ENCODE measurements at regions not wholly inside any gene's neighbourhood (a gene's known extent, or its start where the extent isn't known, plus 50 kb on each side); places are given as distances from the start of the nearest gene placed in this dataset.

DNA sequence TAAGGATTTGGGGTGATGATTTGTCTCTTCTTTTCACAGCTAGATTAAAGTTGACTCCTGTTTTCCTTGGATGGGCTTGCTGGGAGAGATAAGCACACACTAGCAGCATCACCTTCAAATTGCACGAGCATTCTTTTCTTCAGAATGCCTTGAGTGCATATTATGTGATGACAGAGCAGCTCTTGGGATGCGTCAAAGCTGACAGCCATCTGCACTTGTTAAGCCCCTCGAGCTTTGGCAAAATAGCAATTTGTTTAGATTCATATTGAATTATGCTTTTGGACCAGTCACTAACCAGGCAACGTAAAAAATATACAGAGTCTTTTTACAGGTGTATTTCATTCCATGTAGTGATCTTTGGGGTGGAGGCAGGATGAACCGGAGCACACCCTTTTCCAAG is 407.0 kb downstream of the FUT8 start:
- peaks cover 3% of the 10 kb centered on the region for H3K4me1 ChIP-seq (ENCODE audit: low read depth, poor library complexity, severe bottlenecking)
- H3K36me3 ChIP-seq (ENCODE audit: insufficient read depth), result no peaks in the 10 kb centered on the region
- H2AFZ ChIP-seq (ENCODE audit: low read depth), result no peak overlapping the region
- H3K4me2 ChIP-seq, result no peak overlapping the region
- H3K79me2 ChIP-seq (ENCODE audit: insufficient read depth, low read depth), result no peaks in the 10 kb centered on the region
- no peaks in the 10 kb centered on the region for H3K27me3 ChIP-seq (ENCODE audit: insufficient read depth, low read depth)
- no peak overlapping the region for H3K27ac ChIP-seq
- H3K4me3 ChIP-seq (IDR thresholded peaks at IDR 0.05; ENCODE audit: insufficient read depth, low read depth, low read length), result no peak overlapping the region
- TF ChIP-seq, protein P1, sequence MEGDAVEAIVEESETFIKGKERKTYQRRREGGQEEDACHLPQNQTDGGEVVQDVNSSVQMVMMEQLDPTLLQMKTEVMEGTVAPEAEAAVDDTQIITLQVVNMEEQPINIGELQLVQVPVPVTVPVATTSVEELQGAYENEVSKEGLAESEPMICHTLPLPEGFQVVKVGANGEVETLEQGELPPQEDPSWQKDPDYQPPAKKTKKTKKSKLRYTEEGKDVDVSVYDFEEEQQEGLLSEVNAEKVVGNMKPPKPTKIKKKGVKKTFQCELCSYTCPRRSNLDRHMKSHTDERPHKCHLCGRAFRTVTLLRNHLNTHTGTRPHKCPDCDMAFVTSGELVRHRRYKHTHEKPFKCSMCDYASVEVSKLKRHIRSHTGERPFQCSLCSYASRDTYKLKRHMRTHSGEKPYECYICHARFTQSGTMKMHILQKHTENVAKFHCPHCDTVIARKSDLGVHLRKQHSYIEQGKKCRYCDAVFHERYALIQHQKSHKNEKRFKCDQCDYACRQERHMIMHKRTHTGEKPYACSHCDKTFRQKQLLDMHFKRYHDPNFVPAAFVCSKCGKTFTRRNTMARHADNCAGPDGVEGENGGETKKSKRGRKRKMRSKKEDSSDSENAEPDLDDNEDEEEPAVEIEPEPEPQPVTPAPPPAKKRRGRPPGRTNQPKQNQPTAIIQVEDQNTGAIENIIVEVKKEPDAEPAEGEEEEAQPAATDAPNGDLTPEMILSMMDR (conservative IDR thresholded peaks at IDR 0.05; ENCODE audit: low read depth, low read length), result no peak
- H3K9ac ChIP-seq, result no peak overlapping the region
- no peaks in the 10 kb centered on the region for H4K20me1 ChIP-seq (ENCODE audit: insufficient read depth)

DNA sequence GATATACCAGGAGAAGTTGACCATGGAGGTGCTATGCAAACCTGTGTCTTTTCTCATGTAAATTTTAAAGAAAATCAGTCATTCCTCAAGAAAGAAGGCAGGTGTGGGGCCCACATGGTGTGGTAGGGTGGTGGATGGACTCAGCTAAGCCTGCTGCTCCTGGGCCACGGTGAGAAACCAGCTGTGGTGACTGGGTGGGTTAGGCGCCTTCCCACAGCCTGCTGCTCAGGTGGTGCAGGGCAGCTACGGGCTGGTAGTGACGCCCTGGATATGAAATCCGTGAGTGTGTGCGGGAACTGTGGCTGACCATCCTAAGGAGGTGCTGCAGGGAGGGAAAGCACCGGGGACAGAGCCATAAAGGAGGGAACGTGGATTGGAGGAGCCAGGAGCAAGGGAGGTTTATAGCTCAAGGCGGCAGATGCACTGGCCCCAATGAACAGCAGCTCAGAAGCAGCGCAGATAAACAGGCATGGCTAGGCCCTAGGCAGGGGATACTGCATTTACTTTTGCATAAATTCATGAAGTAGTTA is 408.8 kb downstream of the FUT8 start:
- TF ChIP-seq, protein P1 (conservative IDR thresholded peaks at IDR 0.05; ENCODE audit: low read depth, low read length), result no peak
- Histone ChIP-seq H3K4me1 (ENCODE audit: low read depth, poor library complexity, severe bottlenecking) (peaks cover 4% of the 10 kb centered on the region), H3K27ac (no peak overlapping the region), H3K79me2 (ENCODE audit: insufficient read depth, low read depth) (no peaks in the 10 kb centered on the region), H3K9ac (no peak overlapping the region), H2AFZ (ENCODE audit: low read depth) (no peak overlapping the region), H3K27me3 (ENCODE audit: insufficient read depth, low read depth) (no peaks in the 10 kb centered on the region), H3K4me2 (no peak overlapping the region), H4K20me1 (ENCODE audit: insufficient read depth) (no peaks in the 10 kb centered on the region), H3K36me3 (ENCODE audit: insufficient read depth) (no peaks in the 10 kb centered on the region), H3K4me3 (IDR thresholded peaks at IDR 0.05; ENCODE audit: insufficient read depth, low read depth, low read length) (no peak overlapping the region)

DNA sequence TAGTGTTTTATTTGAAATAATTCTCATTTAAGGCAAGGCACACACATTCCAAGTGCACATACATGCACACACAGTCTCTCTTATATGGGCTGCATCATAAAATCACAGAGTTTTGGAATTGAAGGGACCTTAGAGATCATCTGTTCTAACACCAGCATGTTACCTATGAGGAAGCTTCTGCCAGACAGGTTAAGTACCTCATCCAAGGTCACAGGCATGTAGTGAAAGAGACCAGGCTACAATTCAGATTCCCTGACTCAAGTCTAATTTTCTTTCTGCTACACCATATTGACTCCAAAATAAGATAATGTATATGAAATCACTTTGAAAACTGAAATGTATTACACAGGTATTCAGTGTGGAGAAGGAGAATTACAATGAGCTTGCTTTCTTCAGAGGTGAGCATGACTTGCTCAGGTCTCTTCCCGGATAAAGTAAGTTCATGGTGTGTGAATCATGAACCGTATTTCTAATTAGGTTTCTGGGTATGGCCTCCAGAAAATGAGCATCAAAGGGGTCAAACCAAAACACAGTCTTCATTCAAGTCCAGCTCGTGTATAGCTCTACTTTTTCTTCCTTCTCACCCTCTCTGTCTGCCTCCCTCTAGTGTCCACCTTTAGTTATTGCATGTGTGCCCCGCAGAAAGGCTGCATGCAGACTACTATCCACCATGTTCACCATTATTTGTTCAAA is 411.9 kb downstream of the FUT8 start:
- Histone ChIP-seq H3K9ac (no peak overlapping the region), H3K4me1 (ENCODE audit: low read depth, poor library complexity, severe bottlenecking) (peaks cover 4% of the 10 kb centered on the region), H3K27me3 (ENCODE audit: insufficient read depth, low read depth) (no peaks in the 10 kb centered on the region), H3K4me2 (no peak overlapping the region), H4K20me1 (ENCODE audit: insufficient read depth) (no peaks in the 10 kb centered on the region), H3K79me2 (ENCODE audit: insufficient read depth, low read depth) (no peaks in the 10 kb centered on the region), H3K27ac (no peak overlapping the region), H2AFZ (ENCODE audit: low read depth) (no peak overlapping the region), H3K36me3 (ENCODE audit: insufficient read depth) (no peaks in the 10 kb centered on the region), H3K4me3 (IDR thresholded peaks at IDR 0.05; ENCODE audit: insufficient read depth, low read depth, low read length) (no peak overlapping the region)
- TF ChIP-seq, protein P1 (conservative IDR thresholded peaks at IDR 0.05; ENCODE audit: low read depth, low read length), result peak; percentile 87

DNA sequence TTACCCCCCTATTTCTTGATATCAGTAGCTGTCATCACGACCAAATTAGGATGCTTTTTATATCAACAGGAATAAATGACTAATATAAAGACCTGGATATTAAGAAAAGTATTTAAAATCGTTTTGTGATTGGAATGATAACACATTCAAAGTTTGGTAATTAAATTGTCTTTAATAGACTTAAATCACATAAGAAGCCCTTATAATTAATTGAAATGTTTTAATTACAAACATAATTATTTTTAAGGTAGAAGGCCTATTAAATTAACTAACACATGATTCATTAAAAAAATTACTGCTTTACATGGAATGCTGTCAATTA is 412.4 kb downstream of the FUT8 start:
- H4K20me1 ChIP-seq (ENCODE audit: insufficient read depth), result no peaks in the 10 kb centered on the region

More for the DNA sequence above, 412.4 kb downstream of the FUT8 start:
- Histone ChIP-seq H3K79me2 (ENCODE audit: insufficient read depth, low read depth) (no peaks in the 10 kb centered on the region), H3K4me3 (IDR thresholded peaks at IDR 0.05; ENCODE audit: insufficient read depth, low read depth, low read length) (no peak overlapping the region), H3K27ac (no peak overlapping the region), H3K4me2 (no peak overlapping the region), H3K27me3 (ENCODE audit: insufficient read depth, low read depth) (no peaks in the 10 kb centered on the region), H3K9ac (no peak overlapping the region), H3K4me1 (ENCODE audit: low read depth, poor library complexity, severe bottlenecking) (peaks cover 4% of the 10 kb centered on the region), H3K36me3 (ENCODE audit: insufficient read depth) (no peaks in the 10 kb centered on the region), H2AFZ (ENCODE audit: low read depth) (no peak overlapping the region)
- TF ChIP-seq, protein P1 (conservative IDR thresholded peaks at IDR 0.05; ENCODE audit: low read depth, low read length), result peak; percentile 8

Data from KMS-11 (cell line).